Colonic mucosa (tissue), 4 donors: ENCODE measurements at regions not wholly inside any gene's neighbourhood (a gene's known extent, or its start where the extent isn't known, plus 50 kb on each side); places are given as distances from the start of the nearest gene placed in this dataset.

ENCODE experiments used
- DNase-seq: peaks from one replicate; pipeline ENCODE4 v3.0.0-alpha.2; 2020
- H3K27ac ChIP-seq: fragments of 200-600 bp; one replicate; pipeline ENCODE4 v1.8.0; 2021
- H3K27me3 ChIP-seq: fragments of 200-600 bp; one replicate; pipeline ENCODE4 v1.8.0; 2021
- H3K36me3 ChIP-seq: fragments of 200-600 bp; one replicate; pipeline ENCODE4 v1.8.0; 2021
- H3K4me1 ChIP-seq: fragments of 200-600 bp; one replicate; pipeline ENCODE4 v1.8.0; 2021; ENCODE audit warnings: mild to moderate bottlenecking
- H3K4me3 ChIP-seq: fragments of 200-600 bp; one replicate; pipeline ENCODE4 v1.8.0; 2021
- H3K9ac ChIP-seq, 2 donors: one replicate each; pipeline ENCODE4 v1.7.0; 2013; ENCODE audit warnings: control low read depth in 2 of 2, low read depth in 2 of 2, low read length in 2 of 2
- H3K9me3 ChIP-seq: fragments of 200-600 bp; one replicate; pipeline ENCODE4 v1.8.0; 2021
- CTCF ChIP-seq: fragments of 200-600 bp; IDR thresholded peaks from one replicate; pipeline ENCODE4 v1.8.0; 2022; ENCODE audit warnings: antibody characterized with exemption, mild to moderate bottlenecking
- intact Hi-C: fragments of 100-400 bp; cut with DNase I; formaldehyde crosslinking; loops from one replicate; pipeline ENCODE4 v1.14.1; 2022
- donor health status: healthy.
- donor health status: DM: no; HTN: no; CAD: no.
- donor health status: DM: no; HTN: no; CAD: no.

GRCh38 chr18:66126266-66126665 lies 375.5 kb downstream of the CDH7 start:
- intact Hi-C loops, result no loop called here
- H3K9me3 ChIP-seq, result no peaks in the 10 kb centered on the region
- H3K4me3 ChIP-seq, result no peak overlapping the region
- no peak for DNase-seq
- TF ChIP-seq CTCF, result no peak
- H3K4me1 ChIP-seq, result no peaks in the 10 kb centered on the region
- H3K27me3 ChIP-seq, result no peaks in the 10 kb centered on the region
- no peak overlapping the region for H3K9ac ChIP-seq
- no peaks in the 10 kb centered on the region for H3K36me3 ChIP-seq
- no peak overlapping the region for H3K27ac ChIP-seq

DNA sequence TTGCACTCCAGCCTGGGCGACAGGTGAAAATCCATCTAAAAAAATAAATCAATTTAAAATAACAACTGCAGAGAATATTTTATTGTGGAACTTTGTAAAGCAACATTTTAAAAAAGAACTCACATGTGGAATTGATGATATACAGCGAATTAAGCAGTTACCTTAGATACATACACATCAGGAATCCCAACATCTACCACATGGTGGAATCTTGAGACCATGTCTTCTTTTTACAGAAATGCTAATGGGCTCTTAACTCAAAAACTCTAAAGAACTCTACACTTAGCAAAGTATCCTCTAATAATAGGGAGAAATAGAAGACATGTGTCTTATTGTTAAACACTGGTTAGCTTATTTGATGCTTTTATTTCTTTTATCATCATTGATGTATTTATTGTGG lies 373.6 kb downstream of the CDH7 start:
- H3K9ac ChIP-seq, result no peak overlapping the region
- TF ChIP-seq CTCF, result no peak
- intact Hi-C loops, result no loop called here
- no peaks in the 10 kb centered on the region for H3K4me1 ChIP-seq
- no peak overlapping the region for H3K27ac ChIP-seq
- H3K36me3 ChIP-seq, result no peaks in the 10 kb centered on the region
- no peak for DNase-seq
- no peaks in the 10 kb centered on the region for H3K9me3 ChIP-seq
- H3K27me3 ChIP-seq, result no peaks in the 10 kb centered on the region
- no peak overlapping the region for H3K4me3 ChIP-seq

DNA sequence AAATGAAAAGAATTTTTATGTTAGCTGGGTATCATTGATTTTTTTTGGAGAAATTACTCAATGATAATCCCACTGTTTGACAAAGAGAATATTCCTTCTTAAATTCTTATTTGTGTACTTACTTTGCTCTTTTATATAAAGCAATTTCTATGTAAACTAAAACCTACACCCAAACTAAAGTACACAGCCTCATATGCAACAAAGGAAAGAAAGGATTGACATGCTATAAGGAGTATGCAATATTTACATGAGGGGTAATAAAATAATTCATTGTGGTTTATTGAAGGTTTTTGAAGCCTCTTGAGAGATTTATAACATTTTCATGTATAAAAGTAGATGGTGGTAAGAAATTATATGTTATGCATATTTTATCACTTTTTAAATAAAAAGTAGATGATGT lies 368.5 kb downstream of the CDH7 start:
- Histone ChIP-seq H3K9me3 (no peaks in the 10 kb centered on the region), H3K4me3 (no peak overlapping the region), H3K27ac (no peak overlapping the region), H3K9ac (no peak overlapping the region), H3K27me3 (no peaks in the 10 kb centered on the region), H3K36me3 (no peaks in the 10 kb centered on the region), H3K4me1 (no peaks in the 10 kb centered on the region)
- no peak for TF ChIP-seq CTCF
- DNase-seq, result no peak
- intact Hi-C loops, result no loop called here

- DNase-seq, result no peak
These were observed 360.2 kb downstream of the CDH7 start for GRCh38 chr18:66111018-66111417.

DNA sequence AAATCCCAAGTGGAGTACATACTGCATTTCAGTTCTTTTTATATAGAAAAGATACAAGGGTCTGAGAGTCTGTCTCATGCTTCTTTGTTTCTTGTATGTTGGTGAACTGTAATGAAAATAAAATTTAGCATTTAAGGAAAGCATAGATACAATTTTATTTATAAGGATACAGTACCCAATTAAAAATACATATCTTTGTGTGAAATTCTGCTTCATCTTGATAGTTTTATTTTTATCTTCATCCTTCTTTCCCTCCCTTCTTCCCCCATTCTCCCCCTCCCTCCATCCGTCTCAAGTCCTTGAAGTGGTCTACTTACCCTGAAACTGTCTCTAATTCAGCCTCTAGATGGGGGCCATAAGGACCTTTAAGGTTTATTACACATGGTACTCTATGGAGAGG lies 359.8 kb downstream of the CDH7 start:
- Histone ChIP-seq H3K27ac (no peak overlapping the region), H3K4me1 (no peaks in the 10 kb centered on the region), H3K4me3 (no peak overlapping the region), H3K9me3 (no peaks in the 10 kb centered on the region), H3K36me3 (no peaks in the 10 kb centered on the region), H3K27me3 (no peaks in the 10 kb centered on the region), H3K9ac (no peak overlapping the region)
- no peak for DNase-seq
- intact Hi-C loops, result no loop called here
- TF ChIP-seq CTCF, result no peak

More at GRCh38 chr18:66111018-66111417, 360.2 kb downstream of the CDH7 start:
- Histone ChIP-seq H3K9me3 (no peaks in the 10 kb centered on the region), H3K9ac (no peak overlapping the region), H3K36me3 (no peaks in the 10 kb centered on the region), H3K4me3 (no peak overlapping the region), H3K27me3 (no peaks in the 10 kb centered on the region), H3K4me1 (no peaks in the 10 kb centered on the region), H3K27ac (no peak overlapping the region)
- TF ChIP-seq CTCF, result no peak
- intact Hi-C loops, result no loop called here

DNA sequence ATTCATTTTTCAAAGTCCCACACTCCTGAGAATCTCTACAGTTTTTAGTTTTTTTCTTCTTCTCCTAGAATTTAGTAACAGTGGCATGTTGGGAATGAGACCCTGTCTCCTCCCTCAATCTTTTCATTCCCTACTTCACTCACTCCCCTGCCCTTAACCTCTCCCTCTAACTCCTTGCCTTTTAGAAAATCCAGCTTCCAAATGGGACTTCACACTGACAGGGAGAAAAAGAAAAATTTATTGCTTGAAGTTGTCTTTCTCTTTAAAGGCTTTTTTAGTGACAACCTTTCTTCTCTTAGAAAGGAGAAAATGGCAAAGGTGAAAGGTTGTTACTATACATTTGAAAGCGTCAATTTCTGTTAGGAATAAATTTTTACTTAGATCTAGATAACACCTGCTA lies 359.2 kb downstream of the CDH7 start:
- Histone ChIP-seq H3K4me1 (no peaks in the 10 kb centered on the region), H3K9ac (no peak overlapping the region), H3K27ac (no peak overlapping the region), H3K36me3 (no peaks in the 10 kb centered on the region), H3K4me3 (no peak overlapping the region), H3K27me3 (no peaks in the 10 kb centered on the region), H3K9me3 (no peaks in the 10 kb centered on the region)
- TF ChIP-seq CTCF, result no peak
- intact Hi-C loops, result no loop called here
- DNase-seq, result no peak
